ENCODE measurements at regions not wholly inside any gene's neighbourhood (a gene's known extent, or its start where the extent isn't known, plus 50 kb on each side); places are given as distances from the start of the nearest gene placed in this dataset.

- no peak for DNase-seq (ENCODE audit: low read depth, low spot score)
- POLR2A ChIA-PET, result no interaction called here
- CTCF ChIA-PET, result no interaction called here
- TF ChIP-seq, protein P1, sequence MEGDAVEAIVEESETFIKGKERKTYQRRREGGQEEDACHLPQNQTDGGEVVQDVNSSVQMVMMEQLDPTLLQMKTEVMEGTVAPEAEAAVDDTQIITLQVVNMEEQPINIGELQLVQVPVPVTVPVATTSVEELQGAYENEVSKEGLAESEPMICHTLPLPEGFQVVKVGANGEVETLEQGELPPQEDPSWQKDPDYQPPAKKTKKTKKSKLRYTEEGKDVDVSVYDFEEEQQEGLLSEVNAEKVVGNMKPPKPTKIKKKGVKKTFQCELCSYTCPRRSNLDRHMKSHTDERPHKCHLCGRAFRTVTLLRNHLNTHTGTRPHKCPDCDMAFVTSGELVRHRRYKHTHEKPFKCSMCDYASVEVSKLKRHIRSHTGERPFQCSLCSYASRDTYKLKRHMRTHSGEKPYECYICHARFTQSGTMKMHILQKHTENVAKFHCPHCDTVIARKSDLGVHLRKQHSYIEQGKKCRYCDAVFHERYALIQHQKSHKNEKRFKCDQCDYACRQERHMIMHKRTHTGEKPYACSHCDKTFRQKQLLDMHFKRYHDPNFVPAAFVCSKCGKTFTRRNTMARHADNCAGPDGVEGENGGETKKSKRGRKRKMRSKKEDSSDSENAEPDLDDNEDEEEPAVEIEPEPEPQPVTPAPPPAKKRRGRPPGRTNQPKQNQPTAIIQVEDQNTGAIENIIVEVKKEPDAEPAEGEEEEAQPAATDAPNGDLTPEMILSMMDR (IDR thresholded peaks at IDR 0.05; ENCODE audit: insufficient read depth, low read length, missing control alignments), result no peak
- no peak overlapping the region for H3K4me3 ChIP-seq (ENCODE audit: low read depth, low read length)
Observed at GRCh38 chr13:81781471-81781870, 1440.5 kb upstream of the SPRY2 start.

GRCh38 chr13:81779876-81780275 is 1439.0 kb upstream of the SPRY2 start:
- POLR2A ChIA-PET, result no interaction called here
- CTCF ChIA-PET, result no interaction called here
- DNase-seq (ENCODE audit: low read depth, low spot score), result no peak
- TF ChIP-seq, protein P1 (IDR thresholded peaks at IDR 0.05; ENCODE audit: insufficient read depth, low read length, missing control alignments), result no peak
- H3K4me3 ChIP-seq (ENCODE audit: low read depth, low read length), result no peak overlapping the region

- CTCF ChIA-PET, result no interaction called here
- no peak overlapping the region for H3K4me3 ChIP-seq (ENCODE audit: low read depth, low read length)
- POLR2A ChIA-PET, result no interaction called here
- TF ChIP-seq, protein P1 (IDR thresholded peaks at IDR 0.05; ENCODE audit: insufficient read depth, low read length, missing control alignments), result no peak
- DNase-seq (ENCODE audit: low read depth, low spot score), result no peak
Observed at GRCh38 chr13:81778350-81778749, 1437.4 kb upstream of the SPRY2 start.

- ChIA-PET POLR2A (no interaction called here), CTCF (no interaction called here)
- no peak for DNase-seq (ENCODE audit: low read depth, low spot score)
- TF ChIP-seq, protein P1 (IDR thresholded peaks at IDR 0.05; ENCODE audit: insufficient read depth, low read length, missing control alignments), result no peak
- no peak overlapping the region for H3K4me3 ChIP-seq (ENCODE audit: low read depth, low read length)
Observed at GRCh38 chr13:81773263-81773662, 1432.3 kb upstream of the SPRY2 start.

DNA sequence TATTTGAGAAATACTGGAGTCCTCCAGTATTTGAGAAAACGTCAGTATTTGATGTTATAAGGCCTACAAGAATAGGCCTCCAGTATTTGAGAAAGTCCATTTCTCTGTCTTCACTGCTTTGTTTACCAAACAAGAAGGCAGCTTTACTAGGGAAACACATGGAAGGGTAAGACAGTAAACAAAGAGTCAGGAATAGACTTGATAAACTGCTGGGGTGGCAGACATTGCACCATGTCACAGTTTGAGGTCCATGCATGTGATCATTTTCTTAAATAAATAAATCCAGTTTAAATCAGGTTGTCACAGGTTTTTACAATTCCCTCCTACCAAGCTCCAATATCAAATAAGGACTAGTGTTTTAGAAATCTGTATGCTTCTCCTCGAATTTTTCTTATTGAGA is 1431.0 kb upstream of the SPRY2 start:
- no peak overlapping the region for H3K4me3 ChIP-seq (ENCODE audit: low read depth, low read length)
- ChIA-PET CTCF (no interaction called here), POLR2A (no interaction called here)
- no peak for DNase-seq (ENCODE audit: low read depth, low spot score)
- TF ChIP-seq, protein P1 (IDR thresholded peaks at IDR 0.05; ENCODE audit: insufficient read depth, low read length, missing control alignments), result no peak

- TF ChIP-seq, protein P1 (IDR thresholded peaks at IDR 0.05; ENCODE audit: insufficient read depth, low read length, missing control alignments), result no peak
- no peak overlapping the region for H3K4me3 ChIP-seq (ENCODE audit: low read depth, low read length)
- ChIA-PET CTCF (no interaction called here), POLR2A (no interaction called here)
- DNase-seq (ENCODE audit: low read depth, low spot score), result no peak
Observed at GRCh38 chr13:81770868-81771505, 1430.1 kb upstream of the SPRY2 start.
